ENCODE measurements at regions not wholly inside any gene's neighbourhood (a gene's known extent, or its start where the extent isn't known, plus 50 kb on each side); places are given as distances from the start of the nearest gene placed in this dataset.

DNA sequence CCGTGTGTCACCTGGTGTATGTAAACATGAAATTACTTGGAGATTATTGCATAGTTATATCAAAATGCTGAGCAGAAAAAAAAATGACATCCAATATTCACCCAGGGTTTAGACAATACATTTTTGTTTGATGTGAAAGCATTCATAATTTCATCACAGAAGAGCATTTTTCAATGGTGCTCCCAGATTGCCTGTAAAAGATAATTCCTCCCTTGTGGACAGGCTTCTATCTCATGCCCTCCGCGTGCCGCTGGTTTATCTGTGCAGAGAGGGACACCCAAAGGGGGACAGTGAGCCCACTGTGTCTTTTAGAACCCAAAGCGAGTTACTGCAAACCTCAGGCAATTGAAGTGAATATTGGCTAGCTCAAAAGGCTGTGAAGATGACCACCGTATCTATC, 126.2 kb upstream of the KLF6 start:
- 0 out of 2 replicates have a peak, but pooled peaks cover 2% of the 10 kb centered on the region for H3K27me3 Mint-ChIP-seq (ENCODE audit: insufficient read depth)
- no peak for TF ChIP-seq CTCF (IDR thresholded peaks at IDR 0.05)
- H3K4me3 Mint-ChIP-seq, result no peak overlapping the region

DNA sequence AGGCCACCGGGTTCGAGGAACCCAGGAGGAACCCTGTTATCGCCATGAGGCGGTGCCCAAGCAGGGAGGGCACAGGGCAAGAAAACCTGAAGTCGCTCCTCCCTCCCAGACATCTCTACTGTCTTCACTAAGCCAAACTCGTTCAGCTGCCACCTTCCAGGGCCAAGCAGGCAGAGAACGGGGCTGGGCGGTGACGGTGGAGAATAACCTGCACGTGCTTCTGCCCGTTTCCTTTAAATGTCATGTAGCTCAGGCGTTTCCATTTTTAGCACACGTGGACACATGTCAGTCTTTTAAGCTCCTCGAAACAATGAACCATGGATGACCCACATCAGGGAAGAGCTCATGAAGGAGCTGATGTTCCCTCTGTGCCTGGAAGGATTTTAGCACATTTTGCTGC, 124.3 kb upstream of the KLF6 start:
- Mint-ChIP-seq H3K27me3 (ENCODE audit: insufficient read depth) (no peaks in the 10 kb centered on the region), H3K9me3 (no peaks in the 10 kb centered on the region), H3K4me1 (ENCODE audit: low read depth) (no peaks in the 10 kb centered on the region), H3K4me3 (no peak overlapping the region), H3K36me3 (ENCODE audit: low read depth) (peaks cover 7% of the 10 kb centered on the region; the same call in 1 of the 2 replicates), H3K27ac (no peak overlapping the region)
- no peak for DNase-seq
- TF ChIP-seq CTCF (IDR thresholded peaks at IDR 0.05), result no peak

More for the DNA sequence above, 126.2 kb upstream of the KLF6 start:
- peaks cover 7% of the 10 kb centered on the region; the same call in 1 of the 2 replicates for H3K36me3 Mint-ChIP-seq (ENCODE audit: low read depth)
- no peaks in the 10 kb centered on the region for H3K4me1 Mint-ChIP-seq (ENCODE audit: low read depth)
- no peak for DNase-seq
- no peak overlapping the region for H3K27ac Mint-ChIP-seq
- H3K9me3 Mint-ChIP-seq, result no peaks in the 10 kb centered on the region

DNA sequence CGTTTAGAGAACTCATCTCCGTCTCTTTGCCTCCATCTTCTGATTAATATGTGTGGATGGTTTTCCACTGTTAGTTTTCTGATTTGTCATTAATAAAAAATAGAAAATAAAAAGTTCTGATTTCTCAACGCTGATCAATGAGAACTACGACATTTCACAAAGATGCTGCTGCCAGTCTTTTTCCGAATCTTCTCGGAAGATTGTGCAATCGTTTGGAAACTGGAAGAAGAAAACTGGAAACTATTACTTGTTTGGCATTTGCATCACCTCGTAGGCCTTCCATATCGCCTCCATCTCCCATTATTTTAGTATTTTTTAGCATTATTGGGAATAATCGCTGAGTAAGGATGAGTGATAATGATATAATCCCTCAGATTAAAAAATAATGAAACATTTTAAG, 123.2 kb upstream of the KLF6 start:
- DNase-seq, result no peak
- Mint-ChIP-seq H3K9me3 (no peaks in the 10 kb centered on the region), H3K36me3 (ENCODE audit: low read depth) (peaks cover 7% of the 10 kb centered on the region; the same call in 1 of the 2 replicates), H3K27me3 (ENCODE audit: insufficient read depth) (no peaks in the 10 kb centered on the region), H3K4me1 (ENCODE audit: low read depth) (peaks cover under 1% of the 10 kb centered on the region), H3K4me3 (no peak overlapping the region), H3K27ac (no peak overlapping the region)
- TF ChIP-seq CTCF (IDR thresholded peaks at IDR 0.05), result no peak

GRCh38 chr10:3907514-3907913, 122.5 kb upstream of the KLF6 start:
- Mint-ChIP-seq H3K27ac (no peak overlapping the region), H3K27me3 (ENCODE audit: insufficient read depth) (no peaks in the 10 kb centered on the region), H3K9me3 (no peaks in the 10 kb centered on the region), H3K36me3 (ENCODE audit: low read depth) (peaks cover 7% of the 10 kb centered on the region; the same call in 1 of the 2 replicates), H3K4me3 (no peak overlapping the region), H3K4me1 (ENCODE audit: low read depth) (peaks cover 8% of the 10 kb centered on the region)
- DNase-seq, result no peak
- TF ChIP-seq CTCF (IDR thresholded peaks at IDR 0.05), result no peak

- H3K9me3 Mint-ChIP-seq, result no peaks in the 10 kb centered on the region
- no peak for DNase-seq
- no peak overlapping the region for H3K27ac Mint-ChIP-seq
- H3K27me3 Mint-ChIP-seq (ENCODE audit: insufficient read depth), result no peaks in the 10 kb centered on the region
- no peak for TF ChIP-seq CTCF (IDR thresholded peaks at IDR 0.05)
- H3K4me3 Mint-ChIP-seq, result no peak overlapping the region
- peaks cover 7% of the 10 kb centered on the region; the same call in 1 of the 2 replicates for H3K36me3 Mint-ChIP-seq (ENCODE audit: low read depth)
- H3K4me1 Mint-ChIP-seq (ENCODE audit: low read depth), result peaks cover 11% of the 10 kb centered on the region
These were observed 121.6 kb upstream of the KLF6 start for GRCh38 chr10:3906511-3907111.

Measured in HFFc6 (cell line).